Choroid plexus epithelial cell (primary cell): ENCODE measurements at regions not wholly inside any gene's neighbourhood (a gene's known extent, or its start where the extent isn't known, plus 50 kb on each side); places are given as distances from the start of the nearest gene placed in this dataset.

Experiments used
- DNase-seq: peaks from one replicate; pipeline ENCODE4 v3.0.0-alpha.2; 2010; ENCODE audit warnings: low read depth
- H3K4me3 ChIP-seq: 2 replicates; pipeline ENCODE4 v1.5.1; 2011; ENCODE audit warnings: low read depth, mild to moderate bottlenecking, control low read depth, low read length, moderate library complexity
- CTCF ChIP-seq: conservative IDR thresholded peaks from 2 replicates; pipeline ENCODE4 v1.5.1; 2011; ENCODE audit warnings: low read depth, mild to moderate bottlenecking, control low read depth, inconsistent platforms, low read length, moderate library complexity

GRCh38 chr4:120443116-120443515 lies 376.5 kb upstream of the MAD2L1 start:
- peak; percentile 40 for DNase-seq
- no peak overlapping the region for H3K4me3 ChIP-seq
- TF ChIP-seq CTCF = no peak

- TF ChIP-seq CTCF = no peak
- DNase-seq = no peak
- H3K4me3 ChIP-seq = no peak overlapping the region
Observed at GRCh38 chr4:120440730-120441129, 374.1 kb upstream of the MAD2L1 start.

GRCh38 chr4:120435179-120435578 lies 368.5 kb upstream of the MAD2L1 start:
- DNase-seq = no peak
- TF ChIP-seq CTCF = no peak
- H3K4me3 ChIP-seq = no peak overlapping the region

- TF ChIP-seq CTCF = no peak
- no peak for DNase-seq
- no peak overlapping the region for H3K4me3 ChIP-seq
Observed at GRCh38 chr4:120434756-120435155, 368.1 kb upstream of the MAD2L1 start.

GRCh38 chr4:120432301-120432860 lies 365.7 kb upstream of the MAD2L1 start:
- H3K4me3 ChIP-seq = no peak overlapping the region
- no peak for DNase-seq
- TF ChIP-seq CTCF = no peak

DNA sequence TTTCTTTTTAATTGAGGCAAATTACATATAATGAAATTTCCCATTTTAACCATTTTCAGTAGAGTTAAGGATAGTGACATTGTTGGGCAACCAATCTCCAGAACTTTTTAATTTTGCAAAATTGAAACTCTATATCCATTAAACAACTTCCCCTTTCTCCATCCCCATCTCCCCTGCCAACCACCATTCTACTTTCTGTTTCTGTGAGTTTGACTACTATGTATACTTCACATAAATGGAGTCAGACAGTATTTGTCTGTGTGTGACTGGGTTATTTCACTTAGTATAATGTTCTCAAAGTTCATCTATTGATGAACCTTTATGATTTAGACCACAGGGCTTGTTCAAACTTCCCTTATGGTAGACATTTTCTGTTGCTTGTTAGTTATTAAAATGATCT lies 364.5 kb upstream of the MAD2L1 start:
- TF ChIP-seq CTCF = no peak
- no peak for DNase-seq
- H3K4me3 ChIP-seq = no peak overlapping the region

DNA sequence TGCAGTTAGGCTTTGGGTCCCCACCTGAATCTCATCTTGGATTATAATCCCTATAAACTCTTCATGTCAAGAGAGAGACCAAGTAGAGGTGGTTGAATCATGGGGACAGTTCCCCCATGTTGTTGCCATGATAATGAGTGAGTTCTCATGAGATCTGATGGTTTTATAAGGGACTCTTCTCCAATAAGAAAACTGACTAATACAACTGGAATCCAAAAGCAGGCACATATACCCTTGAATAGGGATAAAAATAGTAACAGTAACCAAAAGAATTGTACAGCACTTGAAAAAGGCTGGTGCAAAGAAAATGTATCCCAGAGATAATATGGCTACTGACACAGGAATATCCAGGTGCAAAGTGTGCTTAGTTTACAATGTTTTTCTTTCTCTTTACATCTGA lies 351.5 kb upstream of the MAD2L1 start:
- no peak overlapping the region for H3K4me3 ChIP-seq
- TF ChIP-seq CTCF = no peak
- DNase-seq = peak; percentile 1
